Left colon (tissue), 2 donors: ENCODE measurements at regions not wholly inside any gene's neighbourhood (a gene's known extent, or its start where the extent isn't known, plus 50 kb on each side); places are given as distances from the start of the nearest gene placed in this dataset.

Experiments
- ATAC-seq: fragments of 200-7000 bp; cut with Tn5 transposase; one replicate; pipeline ENCODE4 v1.9.1; 2020; ENCODE audit warnings: mild to moderate bottlenecking, moderate library complexity
- DNase-seq, 2 donors: peaks; one replicate each; pipeline ENCODE4 v3.0.0-alpha.2; 2020
- intact Hi-C, 2 donors: fragments of 100-400 bp; cut with DNase I in 1 of 2; cut with micrococcal nuclease in 1 of 2; formaldehyde crosslinking; loops; one replicate each; pipeline versions ENCODE4 v1.11.2 to v1.14.0; 2022; cut with DNase I, micrococcal nuclease
- donor health status: DM: no; HTN: no; CAD: no.
- donor health status: DM: yes; HTN: yes; CAD: no.

DNA sequence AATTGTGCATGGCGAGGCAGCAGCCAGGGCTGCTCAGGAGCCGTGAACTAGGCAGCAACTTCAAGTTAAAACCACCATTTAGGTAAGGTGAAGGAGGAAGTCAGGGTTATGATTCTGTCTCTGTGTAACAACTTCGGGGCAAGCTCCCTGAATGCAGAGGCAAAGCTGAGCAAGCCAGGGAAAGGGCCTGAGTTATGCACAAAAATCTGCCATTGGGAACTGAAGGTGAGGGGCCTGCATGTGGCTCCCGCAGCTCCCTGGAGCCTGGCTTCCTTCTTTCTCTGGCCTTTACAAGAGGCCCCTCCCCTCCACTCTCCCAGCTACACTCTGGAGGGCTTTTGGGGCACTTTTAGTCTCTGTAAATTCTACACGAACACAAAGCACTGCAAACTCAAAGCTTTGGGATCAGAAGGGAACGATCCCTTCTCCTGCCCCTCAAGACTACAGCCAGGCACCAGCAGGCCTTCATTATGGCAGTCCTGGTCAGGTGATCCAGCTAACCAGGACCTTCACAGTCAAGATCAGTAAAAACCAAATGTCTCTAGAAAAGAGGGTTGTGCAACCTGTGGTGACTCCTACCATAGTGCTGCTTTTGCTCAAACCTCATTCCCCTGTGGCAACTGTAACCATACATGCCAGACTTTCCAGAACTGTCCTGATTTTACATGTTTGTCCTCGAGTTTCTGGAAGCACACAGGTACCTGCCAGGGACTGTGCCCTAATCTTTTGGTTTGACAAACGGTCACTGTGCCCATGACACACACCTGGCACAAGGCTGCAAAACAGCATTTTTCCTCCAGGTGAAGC lies 67.2 kb upstream of the PTGR2 start:
- intact Hi-C loops: no loop called here
- no peak for ATAC-seq
- DNase-seq: no peak

DNA sequence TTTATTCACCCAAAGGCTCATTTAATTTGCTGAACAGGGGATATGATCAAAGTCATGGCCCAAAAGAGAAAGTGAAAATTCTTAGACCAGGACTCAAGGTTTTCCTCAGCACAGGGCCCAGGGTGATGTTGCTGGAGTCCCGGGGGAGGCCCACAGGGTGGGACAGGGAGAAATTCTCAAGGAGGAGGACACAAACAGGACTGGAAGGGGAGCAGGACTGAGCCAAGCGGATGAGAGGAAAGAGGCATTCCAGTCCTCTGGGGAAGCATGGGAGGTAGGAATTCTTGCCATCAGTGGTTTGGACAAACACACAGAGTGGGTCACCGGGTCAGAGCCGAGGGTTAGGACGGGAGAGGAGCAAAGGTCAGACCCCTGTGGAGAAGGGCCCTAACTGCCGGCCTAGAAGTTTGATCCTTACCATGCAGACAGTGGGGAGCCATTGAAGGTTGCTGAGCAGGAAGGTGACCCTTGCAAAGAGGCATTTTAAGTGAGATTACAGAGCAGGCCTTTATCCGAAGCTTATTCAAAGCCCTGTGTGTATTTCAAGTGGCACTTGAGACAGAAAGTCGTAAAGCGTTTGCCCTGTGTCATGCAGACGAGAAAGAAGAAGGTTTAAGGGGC lies 68.4 kb upstream of the PTGR2 start:
- DNase-seq: no peak
- intact Hi-C loops: no loop called here

DNA sequence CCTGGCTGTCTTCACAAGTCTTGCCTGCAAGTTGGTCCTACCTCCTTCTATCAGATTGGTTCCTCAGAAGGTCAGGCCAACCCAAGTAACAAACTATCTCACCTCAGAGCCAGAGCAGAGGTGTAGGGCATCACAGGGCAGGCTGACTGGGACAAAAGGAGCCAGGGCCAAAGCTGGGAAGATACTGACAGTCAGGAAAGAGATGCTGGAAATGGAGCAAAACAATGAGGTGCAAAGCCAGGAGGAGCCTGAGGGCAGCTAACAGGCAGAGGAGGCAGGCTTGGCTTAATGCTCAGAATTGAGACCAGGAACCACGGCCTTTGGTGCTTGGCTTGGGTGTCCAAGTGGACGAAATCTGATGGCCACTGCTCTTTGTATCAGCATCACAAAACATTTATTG lies 68.4 kb upstream of the PNMA1 start:
- intact Hi-C loops: no loop called here
- no peak for ATAC-seq
- no peak for DNase-seq

More for the DNA sequence above, 68.4 kb upstream of the PTGR2 start:
- no peak for ATAC-seq

DNA sequence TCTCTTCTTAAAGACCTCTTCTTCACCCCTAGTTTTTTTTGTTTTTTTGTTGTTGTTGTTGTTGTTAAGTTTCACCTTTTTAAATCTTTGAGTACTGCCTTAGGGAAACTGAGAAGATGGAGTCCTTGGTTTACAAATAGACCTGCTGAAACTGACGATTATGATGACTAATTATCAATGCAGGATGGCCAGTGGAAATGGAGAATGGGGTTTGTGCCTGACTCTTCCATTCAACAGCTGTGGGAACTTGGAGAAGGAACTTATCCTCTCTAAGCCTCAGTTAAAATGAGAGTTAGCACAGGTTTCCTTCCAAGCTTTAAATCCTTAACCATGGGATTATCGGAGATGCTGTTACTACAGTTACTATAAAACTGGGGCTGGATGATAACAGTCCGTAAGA lies 66.7 kb upstream of the PNMA1 start:
- intact Hi-C loops: no loop called here
- no peak for ATAC-seq
- no peak for DNase-seq

DNA sequence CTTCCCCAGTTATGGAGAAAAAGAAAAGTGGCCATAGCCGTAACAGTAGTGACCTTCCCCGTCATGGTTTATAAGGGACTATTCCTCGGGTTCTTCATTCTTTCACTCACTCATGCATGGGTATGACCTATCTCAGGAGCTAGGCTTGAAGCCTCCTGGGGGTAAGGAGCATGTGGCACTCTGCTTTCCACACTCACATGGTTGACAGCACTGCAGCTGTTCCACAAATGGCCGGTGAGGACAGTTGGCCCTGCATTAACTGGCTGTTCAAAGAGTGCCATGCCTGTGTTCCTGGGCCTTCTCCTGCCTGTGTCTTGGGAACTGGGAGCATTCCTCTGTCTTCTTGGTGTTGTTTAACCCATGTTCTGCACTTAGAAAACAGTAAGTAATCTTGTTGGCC lies 66.2 kb upstream of the PNMA1 start:
- no peak for ATAC-seq
- DNase-seq: no peak
- intact Hi-C loops: no loop called here

DNA sequence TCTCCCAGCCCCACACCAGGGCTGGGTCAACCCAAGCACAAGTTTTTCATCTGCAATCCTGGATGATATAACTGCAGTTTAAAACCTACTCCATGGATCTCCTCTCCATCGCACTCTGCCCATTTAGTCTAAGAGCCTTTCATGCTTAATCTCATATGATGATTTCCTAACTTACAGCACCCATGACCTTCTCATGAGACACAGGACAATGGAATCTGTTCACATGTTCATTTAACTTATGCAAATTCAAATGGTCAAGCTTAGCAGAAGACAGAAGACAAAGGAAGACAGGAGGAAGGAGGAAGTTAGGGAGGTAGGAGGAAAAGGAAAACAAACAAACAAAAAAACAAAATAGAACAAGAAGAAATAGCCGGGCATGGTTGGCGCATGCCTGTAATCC lies 64.6 kb upstream of the PNMA1 start:
- intact Hi-C loops: no loop called here
- DNase-seq: no peak
- no peak for ATAC-seq

DNA sequence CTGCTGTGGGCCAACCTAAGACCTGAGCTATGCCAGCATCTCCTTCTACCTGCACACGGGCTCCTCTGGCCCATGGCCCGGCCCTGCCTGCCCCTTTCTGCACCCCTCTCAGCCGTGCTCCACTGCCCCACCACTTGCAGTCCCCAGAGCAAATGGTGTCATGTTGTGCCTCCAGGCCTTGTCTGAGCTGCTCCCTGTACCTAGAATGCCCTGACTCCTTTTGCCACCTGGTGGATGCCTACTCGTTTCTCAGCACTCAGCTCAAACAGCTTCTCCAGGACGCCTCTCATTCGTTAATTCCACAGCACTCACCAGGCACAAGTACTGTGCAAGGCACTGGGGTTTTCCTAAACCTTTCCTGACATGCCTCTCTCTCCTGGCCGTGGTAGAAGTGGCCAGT lies 63.2 kb upstream of the PNMA1 start:
- intact Hi-C loops: no loop called here

DNA sequence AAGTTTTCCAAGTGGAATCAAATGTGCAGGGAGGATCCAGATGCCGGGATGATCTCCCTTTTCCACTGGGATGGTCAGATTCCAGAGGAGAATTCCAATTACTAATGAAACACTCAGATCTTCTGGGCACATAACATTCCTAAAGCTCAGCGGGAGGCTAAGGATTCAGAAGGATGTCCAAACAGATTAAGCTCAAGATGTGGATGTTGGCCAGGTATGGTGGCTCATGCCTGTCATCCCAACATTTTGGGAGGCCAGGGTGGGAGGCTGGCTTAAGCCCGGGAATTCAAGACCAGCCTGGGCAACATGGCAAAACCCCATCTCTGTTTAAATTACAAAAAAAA lies 62.0 kb upstream of the PNMA1 start:
- ATAC-seq (no peak), DNase-seq (no peak)
- intact Hi-C loops: no loop called here

More for the DNA sequence above, 63.2 kb upstream of the PNMA1 start:
- ATAC-seq: peak; percentile 40
- DNase-seq: no peak

DNA sequence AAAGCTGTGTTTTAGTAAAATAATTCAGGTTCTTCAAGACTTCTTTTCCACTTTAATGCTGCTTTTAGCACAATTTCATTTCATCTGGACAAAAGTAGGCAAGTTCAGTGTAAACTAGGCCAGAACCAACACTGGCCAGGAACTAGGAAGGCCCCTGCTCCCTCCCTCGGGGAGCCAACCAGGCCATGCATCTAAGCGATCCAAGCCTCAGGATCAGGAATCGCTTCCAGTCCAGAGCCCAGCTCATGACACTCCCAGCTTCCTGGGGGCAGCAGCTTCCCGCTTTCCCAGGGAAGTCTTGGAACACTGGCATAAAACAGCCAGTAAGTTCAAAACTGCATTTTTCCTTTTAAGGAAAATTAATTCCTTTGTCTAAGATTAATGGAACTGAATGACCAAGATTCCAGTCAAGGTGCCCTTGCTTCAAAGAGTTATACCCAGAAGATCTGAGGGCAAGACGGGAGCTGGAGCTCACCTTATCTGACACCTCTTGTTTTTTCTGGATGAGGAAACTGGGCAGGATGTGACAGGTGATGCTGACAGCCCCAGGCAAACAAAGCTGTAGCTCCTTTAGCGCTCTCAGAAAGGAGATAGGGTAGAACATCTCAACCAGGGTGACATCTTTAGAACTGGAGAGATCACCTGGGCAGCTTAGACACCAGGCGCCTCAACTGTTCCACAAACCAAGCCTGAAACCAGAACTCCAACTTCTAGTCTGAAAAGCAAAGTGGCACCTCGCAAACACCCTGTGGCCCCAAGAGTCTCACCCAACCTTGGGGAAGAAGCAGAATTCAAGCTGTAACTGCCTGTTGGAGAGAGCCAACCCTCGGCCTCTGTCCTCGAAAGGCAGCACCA lies 61.4 kb upstream of the PNMA1 start:
- intact Hi-C loops: no loop called here
- no peak for ATAC-seq
- no peak for DNase-seq

DNA sequence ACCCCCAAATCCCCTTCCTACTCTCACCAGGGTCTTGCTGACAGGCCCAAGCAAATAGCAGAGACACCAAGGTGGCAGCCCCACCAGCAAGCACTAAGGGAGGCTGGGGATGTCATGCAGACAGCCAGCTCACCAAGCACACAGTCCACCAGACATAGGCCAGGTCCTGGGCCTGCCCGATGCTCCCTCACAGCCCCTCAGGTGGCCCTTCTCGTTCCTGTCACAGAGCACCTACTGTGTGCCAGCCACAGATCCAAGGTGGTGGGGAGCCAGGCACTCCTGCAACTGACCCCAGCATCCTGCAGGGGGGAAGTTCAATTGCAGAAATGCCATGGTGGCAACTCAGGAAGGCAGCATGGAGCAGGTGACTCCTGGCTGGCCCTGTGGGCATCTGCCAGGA lies 60.5 kb upstream of the PNMA1 start:
- intact Hi-C loops: no loop called here
- DNase-seq (no peak), ATAC-seq (no peak)

DNA sequence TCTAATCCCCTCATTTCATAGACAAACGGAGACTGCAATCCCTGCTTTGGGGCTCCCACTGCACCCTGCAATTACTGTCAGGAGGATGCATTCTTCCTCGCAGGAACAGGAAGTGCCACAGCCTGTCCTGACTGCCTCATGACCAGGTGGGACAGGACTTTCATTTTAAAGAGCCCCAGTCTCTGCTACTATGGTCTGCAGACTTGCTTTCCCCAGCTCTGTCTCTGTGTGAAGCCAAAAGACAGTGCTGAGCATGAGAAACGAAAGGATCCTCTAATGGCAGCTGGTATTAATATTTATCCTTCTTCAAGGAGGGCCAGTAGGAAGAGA lies 60.0 kb upstream of the PNMA1 start:
- DNase-seq (no peak), ATAC-seq (no peak)
- intact Hi-C loops: no loop called here

DNA sequence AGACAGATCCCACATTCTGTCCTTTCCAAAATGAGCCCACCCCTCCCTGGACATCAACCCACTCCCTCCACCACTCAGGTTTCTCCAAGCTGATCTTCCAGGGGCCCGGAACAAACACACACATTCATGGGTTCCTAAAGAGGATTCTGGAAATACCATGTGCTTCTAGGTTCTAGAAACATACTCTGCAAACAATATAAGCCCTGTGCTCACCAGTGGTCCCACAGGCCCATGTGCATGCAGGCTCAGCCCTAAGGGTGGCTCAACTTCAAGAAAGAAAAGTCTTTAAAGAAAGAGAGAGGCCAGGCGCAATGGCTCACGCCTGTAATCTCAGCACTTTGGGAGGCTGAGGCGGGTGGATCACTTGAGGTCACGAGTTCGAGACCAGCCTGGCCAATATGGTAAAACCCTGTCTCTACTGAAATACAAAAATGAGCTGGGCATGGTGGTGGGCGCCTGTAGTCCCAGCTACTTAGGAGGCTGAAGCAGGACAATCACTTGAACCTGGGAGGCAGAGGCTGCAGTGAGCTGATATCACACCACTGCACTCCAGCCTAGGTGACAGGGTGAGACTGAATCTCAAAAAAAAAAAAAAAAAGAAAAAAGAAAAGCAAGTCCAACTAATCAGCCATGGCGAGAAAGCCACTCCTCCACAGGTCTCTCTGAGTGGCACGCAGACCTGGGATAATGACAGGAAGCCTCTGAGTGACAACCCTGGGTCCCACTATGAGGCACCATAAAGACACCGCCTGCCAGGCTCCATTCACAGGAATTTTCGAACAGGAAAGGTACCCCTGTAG lies 59.5 kb upstream of the PNMA1 start:
- intact Hi-C loops: no loop called here
- DNase-seq (no peak), ATAC-seq (no peak)

DNA sequence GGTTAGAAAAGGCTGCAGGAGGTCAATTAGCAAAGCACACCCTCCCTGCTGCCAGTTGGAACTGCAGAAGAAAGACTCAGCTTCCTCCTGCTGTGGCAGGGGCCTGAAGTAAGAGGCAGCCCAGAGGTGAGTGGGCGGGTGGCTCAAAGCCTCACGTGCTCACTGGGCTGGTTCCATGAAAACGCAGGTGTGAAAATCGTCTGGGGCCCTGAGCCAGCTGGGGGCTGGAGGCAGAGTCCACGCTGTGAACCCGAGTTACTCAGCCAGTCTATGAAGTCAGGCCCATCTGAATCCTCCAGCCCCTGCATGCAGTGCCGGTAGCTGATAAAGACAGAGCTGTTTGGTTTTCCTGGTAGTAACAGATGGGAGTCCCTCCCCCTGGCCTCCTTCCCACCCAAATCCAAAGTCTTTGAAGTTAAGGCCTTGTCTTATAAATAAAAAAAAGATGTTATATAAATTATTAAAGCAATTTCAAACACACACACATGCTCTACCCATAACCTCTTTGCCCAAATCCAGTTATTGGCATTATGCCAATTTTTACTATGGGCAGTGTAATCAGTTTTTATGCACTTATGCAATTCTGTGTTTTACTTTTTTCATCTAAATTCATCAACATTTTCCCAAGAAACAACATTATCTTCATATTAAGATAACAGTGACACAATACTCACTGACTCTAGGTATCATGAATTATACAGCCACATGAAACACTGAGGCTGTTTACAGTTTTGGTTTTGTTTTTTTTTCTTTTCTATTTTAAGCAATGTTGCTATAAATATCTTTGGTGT lies 57.9 kb upstream of the PNMA1 start:
- intact Hi-C loops: no loop called here
- DNase-seq: peak; percentile 80 to 90

DNA sequence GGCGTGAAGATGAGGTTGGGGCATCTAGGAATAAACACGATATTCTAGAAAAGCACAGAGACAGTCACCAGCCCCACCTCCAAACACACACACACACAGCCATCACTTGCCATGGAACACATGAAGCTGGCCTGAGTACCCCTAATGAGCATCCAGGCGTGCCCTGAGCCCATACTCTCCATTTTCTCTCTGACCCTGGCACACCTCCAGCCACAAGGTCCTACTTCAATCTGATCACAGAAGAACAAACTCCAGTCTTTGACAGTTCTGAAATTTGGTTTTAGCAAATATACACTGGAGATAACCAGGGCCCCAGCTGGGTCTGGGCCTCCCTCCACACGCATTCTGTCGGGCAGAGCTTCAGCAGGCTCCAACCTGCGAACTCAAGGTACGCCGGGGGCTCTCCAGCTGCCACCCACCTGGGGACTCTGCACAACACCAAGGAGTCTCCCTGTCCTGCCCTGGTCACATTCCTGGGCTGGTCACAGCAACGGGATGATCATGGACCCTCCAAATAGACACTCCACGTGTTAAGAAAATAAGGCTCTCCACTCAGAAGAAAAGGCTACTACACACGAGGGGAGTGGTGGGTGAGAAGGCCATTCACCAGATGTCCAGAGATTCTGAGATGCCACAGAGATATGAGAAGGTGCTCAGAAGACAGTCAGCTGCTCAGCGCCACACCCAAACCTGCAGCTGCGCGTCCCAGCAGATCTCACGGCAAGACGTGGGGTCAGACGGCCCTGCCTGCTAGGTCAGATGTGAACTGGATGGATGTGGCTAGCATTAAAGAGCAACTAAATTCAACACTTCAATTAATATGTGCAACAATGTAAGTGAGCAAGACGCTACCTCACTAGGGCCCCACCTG lies 57.0 kb upstream of the PNMA1 start:
- ATAC-seq: peak; percentile 61
- intact Hi-C loops: no loop called here
- DNase-seq: peak; percentile 57 to 66

More for the DNA sequence above, 57.9 kb upstream of the PNMA1 start:
- ATAC-seq: peak; percentile 86

DNA sequence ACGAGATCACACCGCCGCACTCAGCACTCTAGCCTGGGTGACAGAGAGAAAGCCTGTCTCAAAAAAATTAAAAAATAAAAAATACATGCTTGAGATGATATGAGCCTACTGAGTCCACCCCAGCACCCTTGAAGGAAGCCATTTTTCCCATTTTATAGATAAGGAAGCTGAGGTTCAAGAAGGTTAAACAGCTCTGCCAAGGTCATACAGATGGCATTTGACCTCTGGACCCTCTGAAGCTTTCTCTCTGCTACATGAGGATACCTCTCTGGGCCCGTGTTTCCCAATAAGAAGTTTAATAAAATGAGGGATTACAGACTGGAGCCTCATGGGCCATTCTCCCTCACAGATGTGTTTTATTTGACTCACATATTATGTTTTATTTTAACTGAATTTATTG lies 53.9 kb upstream of the PNMA1 start:
- no peak for DNase-seq
- ATAC-seq: no peak
- intact Hi-C loops: no loop called here

DNA sequence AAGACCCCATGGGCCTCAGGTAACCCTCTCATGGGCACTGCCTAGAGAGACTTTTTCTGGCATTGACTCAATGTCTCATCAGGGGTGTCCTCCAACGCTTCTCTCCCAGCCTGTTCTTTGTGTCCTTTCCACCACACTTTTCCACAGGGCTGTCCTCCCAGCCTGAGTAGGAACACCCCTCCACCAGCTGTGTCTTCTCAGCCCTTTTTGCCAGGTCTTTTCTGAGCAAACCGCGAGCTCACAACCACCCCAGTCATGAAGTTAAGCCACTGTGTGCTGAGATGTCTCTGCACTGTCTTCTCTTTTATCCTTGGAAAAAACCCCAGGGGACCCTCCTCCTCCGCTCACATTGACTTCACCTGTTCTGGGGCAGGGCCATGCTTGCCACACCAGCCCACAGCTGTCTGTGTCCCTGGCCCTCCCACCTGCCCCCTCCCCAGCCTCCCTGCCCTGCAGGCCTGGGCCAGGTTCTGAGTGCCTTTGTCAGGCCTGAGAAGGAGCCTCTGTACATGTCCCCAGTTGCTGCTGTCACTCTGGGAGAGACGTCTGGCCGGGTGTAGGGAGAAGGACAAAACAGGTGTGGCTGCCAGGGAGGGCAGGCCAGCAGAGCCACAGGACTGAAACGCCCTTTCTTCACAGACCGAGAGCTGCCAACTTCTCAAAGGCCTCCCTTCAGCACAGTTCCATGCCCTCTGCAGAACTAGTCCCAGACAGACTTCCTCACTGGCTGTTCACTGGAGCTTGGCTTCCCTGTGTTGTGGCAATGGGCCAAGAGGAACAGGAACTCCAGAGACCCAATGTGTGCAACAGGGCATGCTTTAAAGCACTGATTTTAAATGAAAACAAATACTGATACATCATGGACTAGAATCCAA lies 50.5 kb upstream of the PNMA1 start:
- intact Hi-C loops: no loop called here
- peak; percentile 71 to 84 for DNase-seq
- peak; percentile 65 for ATAC-seq
